ENCODE measurements at regions not wholly inside any gene's neighbourhood (a gene's known extent, or its start where the extent isn't known, plus 50 kb on each side); places are given as distances from the start of the nearest gene placed in this dataset.

DNA sequence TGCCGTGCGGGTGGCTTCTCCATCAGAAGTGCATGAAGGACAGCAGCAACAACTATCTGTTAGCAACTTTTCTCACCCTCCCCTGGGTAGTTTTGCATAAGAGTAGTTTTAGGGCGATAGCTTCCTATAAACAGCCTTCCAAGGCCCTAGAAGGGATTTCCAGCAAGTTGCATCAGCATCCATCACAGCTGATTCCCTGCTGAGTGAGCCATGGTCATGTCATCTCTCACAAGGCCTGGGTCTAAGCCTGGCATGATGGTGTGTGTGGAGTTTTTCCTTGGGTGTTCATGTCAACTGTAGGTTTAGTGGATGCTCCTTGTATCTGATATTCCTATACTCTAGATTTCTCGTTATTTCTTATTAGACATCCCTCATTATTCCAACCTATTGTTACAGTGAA, 2324.7 kb upstream of the AGA start:
- TF ChIP-seq POLR2AphosphoS5 (IDR thresholded peaks at IDR 0.05; ENCODE audit: low read depth) (no peak), CTCF (IDR thresholded peaks at IDR 0.05; ENCODE audit: insufficient read depth, low read length) (no peak)

Data from HL-60 (cell line).